ENCODE measurements at regions not wholly inside any gene's neighbourhood (a gene's known extent, or its start where the extent isn't known, plus 50 kb on each side); places are given as distances from the start of the nearest gene placed in this dataset.

GRCh38 chr6:137810554-137811120 lies 56.4 kb upstream of the TNFAIP3 start:
- no peak for ATAC-seq
- Histone ChIP-seq H3K4me2 (peak overlapping the region; percentile 78; the same call in 2 of the 3 replicates), H3K4me1 (peaks cover 26% of the 10 kb centered on the region; the same call in 2 of the 3 replicates), H3K4me3 (no peak overlapping the region), H3K27ac (peak overlapping the region; percentile 78 to 84; a peak in 5 of 6 replicates), H3K9me3 (no peaks in the 10 kb centered on the region)
- CTCF ChIA-PET, result interaction anchor here (0.7 to 3.9 kb wide), 4 partner anchors 10 to 716 kb away, joined by 3 to 14 read pairs (median 4); no protein-coding TSS in a partner anchor
- POLR2A ChIA-PET, result interaction anchor here (1.4 kb wide), 1 partner anchor 63 kb away, joined by 3 read pairs; no protein-coding TSS in a partner anchor
- no peak for FAIRE-seq
- no peak for TF ChIP-seq RAD21 (conservative IDR thresholded peaks at IDR 0.05 in 1 of 2, IDR thresholded peaks at IDR 0.05 in 1 of 2)
- TF ChIP-seq EHF (CRISPR knock-in tag; IDR thresholded peaks at IDR 0.05), result no peak
- TF ChIP-seq MAFK (IDR thresholded peaks at IDR 0.05; ENCODE audit: partially characterized antibody), result no peak
- no peak for TF ChIP-seq TFCP2L1 (CRISPR knock-in tag; IDR thresholded peaks at IDR 0.05)
- TF ChIP-seq PHF8 (IDR thresholded peaks at IDR 0.05; ENCODE audit: borderline replicate concordance, low read depth), result no peak
- no peak for TF ChIP-seq NPAS2 (CRISPR knock-in tag; IDR thresholded peaks at IDR 0.05; ENCODE audit: borderline replicate concordance)
- no peak for TF ChIP-seq RFX5 (IDR thresholded peaks at IDR 0.05)
- TF ChIP-seq CHD4 (IDR thresholded peaks at IDR 0.05; ENCODE audit: borderline replicate concordance), result no peak
- TF ChIP-seq SREBF2 (IDR thresholded peaks at IDR 0.05), result no peak
- TF ChIP-seq, protein P1, sequence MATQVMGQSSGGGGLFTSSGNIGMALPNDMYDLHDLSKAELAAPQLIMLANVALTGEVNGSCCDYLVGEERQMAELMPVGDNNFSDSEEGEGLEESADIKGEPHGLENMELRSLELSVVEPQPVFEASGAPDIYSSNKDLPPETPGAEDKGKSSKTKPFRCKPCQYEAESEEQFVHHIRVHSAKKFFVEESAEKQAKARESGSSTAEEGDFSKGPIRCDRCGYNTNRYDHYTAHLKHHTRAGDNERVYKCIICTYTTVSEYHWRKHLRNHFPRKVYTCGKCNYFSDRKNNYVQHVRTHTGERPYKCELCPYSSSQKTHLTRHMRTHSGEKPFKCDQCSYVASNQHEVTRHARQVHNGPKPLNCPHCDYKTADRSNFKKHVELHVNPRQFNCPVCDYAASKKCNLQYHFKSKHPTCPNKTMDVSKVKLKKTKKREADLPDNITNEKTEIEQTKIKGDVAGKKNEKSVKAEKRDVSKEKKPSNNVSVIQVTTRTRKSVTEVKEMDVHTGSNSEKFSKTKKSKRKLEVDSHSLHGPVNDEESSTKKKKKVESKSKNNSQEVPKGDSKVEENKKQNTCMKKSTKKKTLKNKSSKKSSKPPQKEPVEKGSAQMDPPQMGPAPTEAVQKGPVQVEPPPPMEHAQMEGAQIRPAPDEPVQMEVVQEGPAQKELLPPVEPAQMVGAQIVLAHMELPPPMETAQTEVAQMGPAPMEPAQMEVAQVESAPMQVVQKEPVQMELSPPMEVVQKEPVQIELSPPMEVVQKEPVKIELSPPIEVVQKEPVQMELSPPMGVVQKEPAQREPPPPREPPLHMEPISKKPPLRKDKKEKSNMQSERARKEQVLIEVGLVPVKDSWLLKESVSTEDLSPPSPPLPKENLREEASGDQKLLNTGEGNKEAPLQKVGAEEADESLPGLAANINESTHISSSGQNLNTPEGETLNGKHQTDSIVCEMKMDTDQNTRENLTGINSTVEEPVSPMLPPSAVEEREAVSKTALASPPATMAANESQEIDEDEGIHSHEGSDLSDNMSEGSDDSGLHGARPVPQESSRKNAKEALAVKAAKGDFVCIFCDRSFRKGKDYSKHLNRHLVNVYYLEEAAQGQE (IDR thresholded peaks at IDR 0.05), result no peak
- TF ChIP-seq JUNB (IDR thresholded peaks at IDR 0.05), result no peak
- no peak for TF ChIP-seq FOSL2 (IDR thresholded peaks at IDR 0.05)
- no peak for TF ChIP-seq FOSL2 (CRISPR knock-in tag; IDR thresholded peaks at IDR 0.05)
- no peak for TF ChIP-seq NFE2L2 (conservative IDR thresholded peaks at IDR 0.05; ENCODE audit: low read length)
- no peak for DNase-seq (ENCODE audit: low read depth in 1 of 2, low spot score in 1 of 2)
- 87% methylated on average over 4 of the region's 4 CpGs for WGBS (ENCODE audit: missing lambda C conversion rate)

DNA sequence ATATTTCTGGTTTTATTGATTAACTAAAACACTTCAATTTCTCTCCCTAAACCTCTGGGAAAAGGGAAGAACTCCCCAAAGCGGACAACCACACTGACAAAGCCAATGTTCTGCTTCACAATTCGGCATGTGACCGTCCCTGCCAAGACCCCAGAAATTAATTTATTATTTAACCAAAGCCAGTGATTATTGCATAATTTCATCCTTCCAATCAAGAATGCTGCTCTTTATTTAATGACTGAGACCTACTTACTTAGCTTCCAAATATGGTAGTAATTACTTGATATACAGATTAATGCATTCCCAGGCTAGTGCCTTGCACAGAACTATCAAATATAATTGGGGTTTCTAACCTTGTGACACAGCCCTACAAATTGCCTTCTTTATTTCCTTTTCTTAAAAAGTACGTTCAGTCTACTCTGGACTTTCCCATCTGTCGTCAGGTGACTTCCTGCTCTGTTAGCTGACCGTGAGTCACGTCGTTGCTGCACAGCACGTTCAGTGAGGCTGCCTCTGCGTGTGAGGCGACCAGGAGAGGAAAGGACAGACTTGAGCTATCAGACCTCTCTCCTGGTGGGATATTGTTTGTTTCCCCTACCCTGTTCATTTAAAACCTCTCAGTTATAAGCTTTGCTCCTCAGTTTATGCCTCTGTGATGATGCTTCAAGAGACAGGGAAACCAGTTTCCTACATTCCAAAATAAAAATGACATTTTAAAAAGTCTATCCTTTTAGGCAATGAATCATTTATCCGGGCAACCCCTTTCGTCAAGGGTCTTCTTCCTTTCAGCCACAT lies 55.7 kb upstream of the TNFAIP3 start:
- 22% methylated on average over 13 of the region's 13 CpGs for WGBS (ENCODE audit: missing lambda C conversion rate)
- no peak for FAIRE-seq
- peak; percentile 76 for DNase-seq (ENCODE audit: low read depth in 1 of 2, low spot score in 1 of 2)
- peak overlapping the region; percentile 78 for H3K4me2 ChIP-seq
- peak overlapping the region; percentile 12; the same call in 1 of the 3 replicates for H3K4me3 ChIP-seq
- POLR2A ChIA-PET, result interaction anchor here (1.4 kb wide), 1 partner anchor 62 kb away, joined by 3 read pairs; no protein-coding TSS in a partner anchor
- ATAC-seq, result peak; percentile 97 to 98
- peak overlapping the region; percentile 78 to 84 for H3K27ac ChIP-seq
- no peaks in the 10 kb centered on the region for H3K9me3 ChIP-seq
- H3K4me1 ChIP-seq, result peaks cover 26% of the 10 kb centered on the region; the same call in 2 of the 3 replicates
- CTCF ChIA-PET, result interaction anchor here (0.7 to 3.9 kb wide), 5 partner anchors 9 to 717 kb away, joined by 3 to 14 read pairs (median 3); no protein-coding TSS in a partner anchor
- TF ChIP-seq FOSL2 (IDR thresholded peaks at IDR 0.05) (0 out of 2 replicates have a peak, but pooled peaks have one; percentile 15), FOSL2 (CRISPR knock-in tag; IDR thresholded peaks at IDR 0.05) (peak; percentile 71), EHMT2 (IDR thresholded peaks at IDR 0.05; ENCODE audit: low read depth) (no peak), RNF2 (IDR thresholded peaks at IDR 0.05; ENCODE audit: borderline replicate concordance, low read depth) (no peak), GATA3 (IDR thresholded peaks at IDR 0.05; ENCODE audit: borderline replicate concordance) (no peak), NR3C1 (IDR thresholded peaks at IDR 0.05) (no peak), HOXA7 (CRISPR knock-in tag; IDR thresholded peaks at IDR 0.05) (no peak), SMC3 (IDR thresholded peaks at IDR 0.05) (no peak), POLR2AphosphoS2 (conservative IDR thresholded peaks at IDR 0.05; ENCODE audit: low read length) (no peak), TFCP2L1 (CRISPR knock-in tag; IDR thresholded peaks at IDR 0.05) (no peak), NPAS2 (CRISPR knock-in tag; IDR thresholded peaks at IDR 0.05; ENCODE audit: borderline replicate concordance) (no peak), MYC (IDR thresholded peaks at IDR 0.05; ENCODE audit: borderline replicate concordance, low read length) (no peak), FOSB (CRISPR knock-in tag; IDR thresholded peaks at IDR 0.05) (no peak), BHLHE40 (IDR thresholded peaks at IDR 0.05; ENCODE audit: low read depth, low read length) (peak; percentile 83), RARB (CRISPR knock-in tag; IDR thresholded peaks at IDR 0.05) (no peak), HES2 (IDR thresholded peaks at IDR 0.05) (no peak), ZC3H11A (IDR thresholded peaks at IDR 0.05) (no peak)
- TF ChIP-seq, protein P2, sequence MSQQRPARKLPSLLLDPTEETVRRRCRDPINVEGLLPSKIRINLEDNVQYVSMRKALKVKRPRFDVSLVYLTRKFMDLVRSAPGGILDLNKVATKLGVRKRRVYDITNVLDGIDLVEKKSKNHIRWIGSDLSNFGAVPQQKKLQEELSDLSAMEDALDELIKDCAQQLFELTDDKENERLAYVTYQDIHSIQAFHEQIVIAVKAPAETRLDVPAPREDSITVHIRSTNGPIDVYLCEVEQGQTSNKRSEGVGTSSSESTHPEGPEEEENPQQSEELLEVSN (IDR thresholded peaks at IDR 0.05; ENCODE audit: borderline replicate concordance, low read depth), result peak; percentile 41; the same call in 1 of the 2 replicates
- TF ChIP-seq, protein P3, sequence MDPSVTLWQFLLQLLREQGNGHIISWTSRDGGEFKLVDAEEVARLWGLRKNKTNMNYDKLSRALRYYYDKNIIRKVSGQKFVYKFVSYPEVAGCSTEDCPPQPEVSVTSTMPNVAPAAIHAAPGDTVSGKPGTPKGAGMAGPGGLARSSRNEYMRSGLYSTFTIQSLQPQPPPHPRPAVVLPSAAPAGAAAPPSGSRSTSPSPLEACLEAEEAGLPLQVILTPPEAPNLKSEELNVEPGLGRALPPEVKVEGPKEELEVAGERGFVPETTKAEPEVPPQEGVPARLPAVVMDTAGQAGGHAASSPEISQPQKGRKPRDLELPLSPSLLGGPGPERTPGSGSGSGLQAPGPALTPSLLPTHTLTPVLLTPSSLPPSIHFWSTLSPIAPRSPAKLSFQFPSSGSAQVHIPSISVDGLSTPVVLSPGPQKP (IDR thresholded peaks at IDR 0.05; ENCODE audit: low read depth, low read length), result no peak
- TF ChIP-seq, protein P4, sequence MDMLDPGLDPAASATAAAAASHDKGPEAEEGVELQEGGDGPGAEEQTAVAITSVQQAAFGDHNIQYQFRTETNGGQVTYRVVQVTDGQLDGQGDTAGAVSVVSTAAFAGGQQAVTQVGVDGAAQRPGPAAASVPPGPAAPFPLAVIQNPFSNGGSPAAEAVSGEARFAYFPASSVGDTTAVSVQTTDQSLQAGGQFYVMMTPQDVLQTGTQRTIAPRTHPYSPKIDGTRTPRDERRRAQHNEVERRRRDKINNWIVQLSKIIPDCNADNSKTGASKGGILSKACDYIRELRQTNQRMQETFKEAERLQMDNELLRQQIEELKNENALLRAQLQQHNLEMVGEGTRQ (IDR thresholded peaks at IDR 0.05), result peak; percentile 37; the same call in 1 of the 2 replicates

Measured in A549 (cell line).